Right lobe of liver (tissue), 6 donors: ENCODE measurements at regions not wholly inside any gene's neighbourhood (a gene's known extent, or its start where the extent isn't known, plus 50 kb on each side); places are given as distances from the start of the nearest gene placed in this dataset.

Source experiments
- ATAC-seq, 4 donors: fragments of 200-7000 bp; cut with Tn5 transposase; one replicate each; pipeline ENCODE4 v1.9.1; 2020; ENCODE audit warnings: mild to moderate bottlenecking in 4 of 4, moderate library complexity in 4 of 4
- DNase-seq, 3 donors: peaks; one replicate each; pipeline ENCODE4 v3.0.0-alpha.2; 2020
- H3K27ac ChIP-seq, 3 donors: fragments of 200-600 bp; one replicate each; pipeline ENCODE4 v1.8.0; 2022
- H3K27me3 ChIP-seq, 2 donors: fragments of 200-600 bp; one replicate each; pipeline ENCODE4 v1.8.0; 2022
- H3K36me3 ChIP-seq, 4 donors: fragments of 200-600 bp; sonication (generic) in 1 of 4; one replicate each; pipeline versions ENCODE4 v1.5.1 to v1.8.0; 2017 to 2022; ENCODE audit warnings: control low read depth in 1 of 4
- H3K4me1 ChIP-seq, 4 donors: fragments of 200-600 bp; sonication (generic) in 1 of 4; one replicate each; pipeline versions ENCODE4 v1.5.1 to v1.8.0; 2017 to 2022; ENCODE audit warnings: control low read depth in 1 of 4
- H3K4me3 ChIP-seq, 3 donors: fragments of 200-600 bp; one replicate each; pipeline ENCODE4 v1.8.0; 2022
- H3K9me3 ChIP-seq, 4 donors: fragments of 200-600 bp; sonication (generic) in 1 of 4; one replicate each; pipeline versions ENCODE4 v1.5.1 to v1.8.0; 2017 to 2022; ENCODE audit warnings: control low read depth in 1 of 4
- CTCF ChIP-seq, 4 donors: fragments of 200-600 bp in 3 of 4; fragments of 450-650 bp in 1 of 4; IDR thresholded peaks; one replicate each; pipeline versions ENCODE4 v1.5.1 to v1.8.0; 2016 to 2022; ENCODE audit warnings: antibody characterized with exemption in 4 of 4, mild to moderate bottlenecking in 2 of 4
- POLR2A ChIP-seq: fragments of 450-650 bp; IDR thresholded peaks from one replicate; pipeline ENCODE4 v1.6.1; 2017; ENCODE audit warnings: antibody characterized with exemption, mild to moderate bottlenecking
- WGBS: methylation state at CpG from one replicate; pipeline ENCODE4 v1.1.6; 2018; ENCODE audit warnings: low coverage, low lambda C conversion rate; ENCODE audit not compliant: insufficient coverage; ENCODE audit errors: missing lambda C conversion rate; 5-methylcytosine and 5-hydroxymethylcytosine counted together
- intact Hi-C, 2 donors: fragments of 100-400 bp; cut with DNase I; formaldehyde crosslinking; loops; one replicate each; pipeline versions ENCODE4 v1.11.2 to v1.14.1; 2022
- donor health status: DM: no; HTN: yes; CAD: no.
- donor health status: DM: no; HTN: no; CAD: no.
- donor health status: DM: no; HTN: no; CAD: no.
- donor health status: DM: no; HTN: yes; CAD: no.
- donor health status: DM: no; HTN: yes; CAD: no.

GRCh38 chr13:34420702-34421346, 521.2 kb upstream of the NBEA start:
- intact Hi-C loops, result no loop called here
- no peak overlapping the region for H3K27ac ChIP-seq
- DNase-seq (no peak), ATAC-seq (no peak)
- no peak overlapping the region for H3K4me3 ChIP-seq
- H3K36me3 ChIP-seq, result no peaks in the 10 kb centered on the region
- no peaks in the 10 kb centered on the region for H3K4me1 ChIP-seq
- no peaks in the 10 kb centered on the region for H3K27me3 ChIP-seq
- 42% methylated on average over 3 of the region's 3 CpGs for WGBS
- H3K9me3 ChIP-seq, result no peaks in the 10 kb centered on the region
- TF ChIP-seq POLR2A (no peak), CTCF (IDR thresholded peaks at IDR 0.05) (no peak)

- Histone ChIP-seq H3K27ac (no peak overlapping the region), H3K4me3 (no peak overlapping the region), H3K4me1 (no peaks in the 10 kb centered on the region), H3K27me3 (no peaks in the 10 kb centered on the region), H3K36me3 (no peaks in the 10 kb centered on the region), H3K9me3 (no peaks in the 10 kb centered on the region)
- no peak for TF ChIP-seq POLR2A
- intact Hi-C loops, result no loop called here
- ATAC-seq (no peak), DNase-seq (no peak)
Observed at GRCh38 chr13:34421347-34421719, 520.7 kb upstream of the NBEA start.

GRCh38 chr13:34421858-34422475, 520.1 kb upstream of the NBEA start:
- ATAC-seq (no peak), DNase-seq (no peak)
- no peak overlapping the region for H3K27ac ChIP-seq
- H3K36me3 ChIP-seq, result no peaks in the 10 kb centered on the region
- H3K4me1 ChIP-seq, result no peaks in the 10 kb centered on the region
- H3K27me3 ChIP-seq, result no peaks in the 10 kb centered on the region
- intact Hi-C loops, result no loop called here
- no peak overlapping the region for H3K4me3 ChIP-seq
- no peak for TF ChIP-seq CTCF (IDR thresholded peaks at IDR 0.05)
- TF ChIP-seq POLR2A, result no peak
- 53% methylated on average over 4 of the region's 4 CpGs for WGBS
- no peaks in the 10 kb centered on the region for H3K9me3 ChIP-seq

GRCh38 chr13:34422956-34423355, 519.1 kb upstream of the NBEA start:
- TF ChIP-seq POLR2A (no peak), CTCF (IDR thresholded peaks at IDR 0.05) (no peak)
- H3K36me3 ChIP-seq, result no peaks in the 10 kb centered on the region
- DNase-seq (no peak), ATAC-seq (no peak)
- H3K27ac ChIP-seq, result no peak overlapping the region
- H3K4me3 ChIP-seq, result no peak overlapping the region
- H3K4me1 ChIP-seq, result no peaks in the 10 kb centered on the region
- 66% methylated on average over 4 of the region's 6 CpGs for WGBS
- no peaks in the 10 kb centered on the region for H3K9me3 ChIP-seq
- intact Hi-C loops, result no loop called here
- no peaks in the 10 kb centered on the region for H3K27me3 ChIP-seq

GRCh38 chr13:34425327-34425949, 516.6 kb upstream of the NBEA start:
- 42% methylated on average over 3 of the region's 6 CpGs for WGBS
- DNase-seq (no peak), ATAC-seq (no peak)
- intact Hi-C loops, result no loop called here
- no peak overlapping the region for H3K27ac ChIP-seq
- TF ChIP-seq CTCF (IDR thresholded peaks at IDR 0.05) (no peak), POLR2A (no peak)
- no peaks in the 10 kb centered on the region for H3K9me3 ChIP-seq
- no peaks in the 10 kb centered on the region for H3K4me1 ChIP-seq
- no peaks in the 10 kb centered on the region for H3K27me3 ChIP-seq
- H3K36me3 ChIP-seq, result no peaks in the 10 kb centered on the region
- no peak overlapping the region for H3K4me3 ChIP-seq
